GM21423 (cell line): ENCODE measurements at regions not wholly inside any gene's neighbourhood (a gene's known extent, or its start where the extent isn't known, plus 50 kb on each side); places are given as distances from the start of the nearest gene placed in this dataset.
"Not testable (repeated sequence)": the region's sequence is repeated elsewhere in the genome, so short reads cannot be mapped to it uniquely, and the experiment has no call there.

Source experiments
- ATAC-seq: cut with Tn5 transposase; IDR thresholded peaks from one replicate; pipeline ENCODE4 v1.9.1; 2021; ENCODE audit warnings: mild to moderate bottlenecking, moderate library complexity; ENCODE audit not compliant: unreplicated experiment

- no peak for ATAC-seq
Observed at GRCh38 chr1:30108186-30108585, 615.2 kb downstream of the MATN1 start.

DNA sequence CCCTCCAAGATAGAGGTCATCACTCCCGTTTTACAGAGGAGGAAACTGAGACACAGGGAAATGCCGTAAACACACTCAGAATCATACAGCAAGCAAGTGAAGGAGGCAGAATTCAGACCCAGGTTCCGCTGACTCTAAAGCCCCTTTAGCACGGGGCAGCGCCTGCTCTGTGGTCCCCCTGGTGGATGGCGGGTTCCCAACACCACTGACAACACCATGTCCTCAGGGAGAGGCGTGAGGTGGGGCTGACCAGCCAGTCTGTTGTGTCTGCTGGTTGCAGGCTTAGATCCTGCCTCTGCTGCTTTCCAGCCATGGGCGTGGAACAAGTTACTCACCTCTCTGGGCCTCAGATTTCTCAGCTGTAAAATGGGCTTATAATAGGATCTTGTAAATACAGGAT, 617.3 kb downstream of the MATN1 start:
- ATAC-seq, result no peak

DNA sequence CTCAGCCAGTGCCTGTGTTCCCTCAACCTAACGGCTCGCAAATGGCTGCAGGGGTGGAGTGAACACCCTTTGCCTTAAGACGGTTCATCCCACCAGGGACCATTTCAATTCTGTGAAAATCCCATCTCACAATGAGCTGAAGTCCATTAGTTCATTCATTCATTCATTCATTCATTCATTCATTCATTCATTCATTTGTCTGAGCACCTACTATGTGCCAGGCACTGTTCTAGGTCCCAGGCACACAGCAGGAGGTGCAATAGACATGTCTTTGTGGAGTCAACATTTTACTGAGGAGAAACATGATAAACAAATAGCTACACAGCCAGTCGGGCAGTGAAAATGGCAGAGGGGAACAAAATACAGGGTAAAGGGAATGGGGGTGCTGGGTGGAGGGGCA, 618.8 kb downstream of the MATN1 start:
- no peak for ATAC-seq

DNA sequence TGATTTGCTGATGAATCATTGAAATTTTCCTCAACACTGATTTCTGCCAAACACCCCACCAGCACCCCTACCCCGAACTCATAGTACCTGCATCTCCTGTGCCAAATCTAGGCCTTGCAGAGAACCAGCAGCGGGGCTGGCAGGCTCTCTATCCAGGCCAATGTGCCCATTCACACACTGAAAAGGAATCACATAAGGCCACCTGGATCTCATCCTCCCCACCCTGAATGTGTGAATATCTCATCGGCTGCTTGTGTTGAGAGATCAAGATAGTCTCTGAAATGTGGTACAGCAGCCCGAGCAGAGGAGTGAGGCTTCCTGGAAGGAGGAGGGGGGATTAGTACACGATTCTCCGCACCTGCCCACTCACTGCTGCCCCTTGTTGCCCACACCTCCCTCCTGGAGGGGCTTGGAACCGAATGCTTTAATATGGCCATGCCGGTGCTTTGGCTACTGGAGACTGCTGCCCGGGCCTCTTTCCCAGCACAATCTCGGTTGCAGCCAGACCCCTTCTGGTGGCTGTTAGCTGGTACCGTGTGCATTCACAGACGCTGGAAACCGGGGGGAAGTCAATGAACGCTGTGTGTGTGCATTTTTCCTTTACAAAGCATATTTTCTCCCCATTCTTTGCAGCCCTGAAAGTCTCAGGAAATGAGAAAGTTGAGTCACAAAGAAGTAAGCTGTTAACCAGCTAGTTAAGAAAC, 619.5 kb downstream of the MATN1 start:
- ATAC-seq, result no peak

DNA sequence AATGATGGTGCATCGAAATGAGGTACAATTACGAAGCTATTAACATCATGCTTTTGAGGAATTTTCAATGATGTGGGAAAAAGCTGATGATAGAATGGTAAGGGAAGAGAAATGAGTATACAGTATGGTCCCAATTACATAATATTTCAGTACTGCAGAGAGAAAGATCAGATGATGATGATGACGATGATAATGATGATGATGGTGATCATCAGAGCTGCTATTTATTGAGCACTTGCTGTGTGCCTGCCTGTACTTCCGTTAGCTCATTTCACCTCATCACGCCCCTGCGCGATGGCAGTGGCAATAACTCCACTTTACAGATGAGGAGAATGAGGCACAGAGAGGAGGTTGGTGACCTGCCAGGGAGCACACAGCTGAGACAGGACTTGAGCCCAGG, 620.8 kb downstream of the MATN1 start:
- ATAC-seq, result no peak

- no peak for ATAC-seq
Observed at GRCh38 chr1:30101487-30102227, 621.7 kb downstream of the MATN1 start.

- ATAC-seq, result no peak
Observed at GRCh38 chr1:30101016-30101415, 622.4 kb downstream of the MATN1 start.

DNA sequence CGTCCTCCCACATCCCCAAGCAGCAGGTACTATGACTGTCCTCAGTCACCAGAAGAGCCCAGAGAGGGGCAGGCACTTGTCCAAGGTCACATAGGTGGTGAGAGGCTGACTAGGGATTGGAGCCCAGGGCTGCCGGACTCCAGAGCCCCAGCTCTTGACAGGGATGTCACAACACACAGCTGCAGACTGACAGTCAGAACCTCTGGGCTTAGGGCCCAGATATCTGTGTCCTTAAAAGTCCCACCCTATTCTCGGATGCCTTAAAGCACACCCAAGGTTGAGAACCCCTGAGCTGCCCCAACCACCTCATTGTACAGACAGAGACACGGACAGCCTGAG, 622.9 kb downstream of the MATN1 start:
- ATAC-seq, result no peak

DNA sequence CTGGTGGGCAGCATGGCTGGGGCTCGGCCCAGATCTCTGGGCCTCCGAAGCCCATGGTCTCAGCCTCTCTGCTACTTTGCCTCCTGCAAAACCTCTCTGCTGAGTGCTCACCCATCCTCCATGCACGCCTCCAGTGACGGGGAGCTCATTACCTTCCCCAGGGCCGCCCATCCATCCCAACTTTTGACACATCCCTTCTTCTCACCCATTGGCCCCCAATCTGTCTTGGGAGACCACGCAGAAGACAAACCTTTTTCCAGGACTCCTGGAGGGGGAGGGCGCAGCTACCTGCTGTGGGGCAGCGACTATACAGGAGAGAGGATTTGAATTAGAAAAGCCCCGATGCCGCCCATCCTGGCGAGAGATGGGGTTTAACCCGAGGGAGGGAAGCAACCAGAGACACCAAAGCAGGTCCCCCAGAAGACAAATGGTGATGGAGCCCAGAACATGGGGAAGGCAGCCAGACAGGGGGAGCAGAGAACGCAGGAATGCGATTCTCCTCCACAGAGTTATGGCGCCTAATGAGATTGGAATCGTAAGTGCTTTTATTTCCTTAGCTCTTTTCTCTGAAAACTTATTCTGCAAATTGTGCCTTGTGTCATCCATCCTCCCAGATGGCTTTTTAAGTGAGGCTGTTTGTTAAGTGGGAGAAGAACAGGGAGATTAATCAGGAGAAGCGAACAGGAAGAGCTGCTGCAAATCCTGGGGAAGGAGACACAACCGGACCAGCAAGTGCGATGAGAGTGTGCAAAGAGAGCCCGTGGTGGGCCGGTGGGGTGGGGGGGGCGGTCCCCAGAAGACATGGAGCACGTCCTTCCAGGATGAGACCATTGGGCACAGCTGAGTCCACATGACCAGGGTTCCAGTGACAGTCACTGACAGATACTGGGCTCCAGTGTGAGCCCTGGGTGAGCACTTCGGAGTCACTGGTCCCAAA, 623.5 kb downstream of the MATN1 start:
- ATAC-seq, result no peak

DNA sequence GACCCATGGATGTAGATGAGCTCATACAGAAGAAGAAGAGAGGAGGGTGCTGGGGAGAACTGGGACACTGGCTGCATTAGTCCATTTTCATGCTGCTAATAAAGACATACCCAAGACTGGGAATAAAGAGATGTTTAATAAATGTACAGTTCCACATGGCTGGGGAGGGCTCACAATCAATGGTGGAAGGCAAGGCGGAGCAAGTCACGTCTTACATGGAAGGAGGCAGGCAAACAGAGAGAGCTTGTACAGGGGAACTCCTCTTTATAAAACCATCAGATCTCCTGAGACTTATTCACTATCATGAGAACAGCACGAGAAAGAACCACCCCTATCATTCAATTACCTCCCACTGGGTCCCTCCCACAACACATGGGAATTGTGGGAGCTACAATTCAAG, 625.5 kb downstream of the MATN1 start:
- ATAC-seq, result not testable (repeated sequence)

DNA sequence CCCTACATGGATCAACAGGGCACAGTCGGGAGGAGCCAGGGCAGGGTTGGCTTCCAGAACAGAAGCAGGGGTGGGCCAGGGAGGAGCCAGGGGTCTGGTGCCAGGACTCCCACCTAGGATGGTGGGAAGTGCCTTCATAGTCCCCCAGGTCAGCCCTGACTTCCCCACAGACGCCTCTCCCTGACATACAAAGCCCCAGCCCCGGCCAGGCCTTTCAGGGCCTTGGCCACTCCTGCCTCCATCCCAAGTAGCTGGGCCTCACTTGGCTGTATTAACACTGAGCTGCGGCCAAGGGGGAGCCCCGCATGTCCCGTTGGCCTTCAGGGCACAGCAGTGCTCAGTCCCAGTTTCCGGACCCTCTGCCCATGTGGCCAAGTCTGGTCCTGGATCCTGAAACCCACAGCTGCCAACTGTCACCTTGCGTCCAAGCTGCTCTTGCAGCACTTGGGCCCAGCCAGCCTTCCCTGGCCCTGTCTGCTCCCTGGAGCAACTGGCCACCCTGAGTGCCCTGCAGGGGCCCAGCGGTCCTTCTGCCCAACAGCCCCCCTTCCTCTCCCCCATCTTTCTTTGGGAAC, 627.8 kb downstream of the MATN1 start:
- no peak for ATAC-seq

GRCh38 chr1:30095051-30095450, 628.3 kb downstream of the MATN1 start:
- no peak for ATAC-seq

- no peak for ATAC-seq
Observed at GRCh38 chr1:30092051-30092858, 631.1 kb downstream of the MATN1 start.

DNA sequence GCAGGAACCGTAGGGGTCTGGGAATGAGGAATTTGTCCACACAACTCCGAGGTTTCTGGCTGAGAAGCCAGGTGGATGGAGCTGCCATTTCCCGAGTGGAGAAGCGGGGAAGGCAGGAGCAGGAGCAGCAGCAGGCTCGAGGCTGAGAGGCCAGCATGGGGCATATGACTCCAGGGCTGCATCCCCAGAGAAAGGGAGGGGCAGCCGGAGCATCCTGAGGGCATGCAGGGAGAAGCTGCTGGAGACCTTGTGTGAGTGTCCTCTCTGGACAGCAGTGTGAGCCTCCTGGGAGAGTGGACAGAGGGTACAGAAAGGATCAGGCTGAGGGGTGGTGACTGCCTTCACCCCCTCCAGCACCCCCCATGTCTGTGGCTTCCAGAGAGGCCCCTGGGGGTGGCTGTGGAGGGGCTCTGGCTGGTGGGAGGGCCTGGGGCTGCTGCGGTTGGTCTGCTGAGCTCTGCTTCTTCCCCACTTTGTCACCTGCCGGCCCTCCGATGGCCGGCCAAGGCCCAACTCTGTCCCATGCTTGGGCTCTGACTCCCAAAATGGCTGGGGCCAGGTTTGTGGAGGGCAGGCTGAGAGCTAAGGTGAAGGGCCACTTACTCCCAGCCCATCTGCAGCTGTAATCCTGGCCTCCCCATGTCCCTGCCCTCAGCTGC, 633.1 kb downstream of the MATN1 start:
- no peak for ATAC-seq

DNA sequence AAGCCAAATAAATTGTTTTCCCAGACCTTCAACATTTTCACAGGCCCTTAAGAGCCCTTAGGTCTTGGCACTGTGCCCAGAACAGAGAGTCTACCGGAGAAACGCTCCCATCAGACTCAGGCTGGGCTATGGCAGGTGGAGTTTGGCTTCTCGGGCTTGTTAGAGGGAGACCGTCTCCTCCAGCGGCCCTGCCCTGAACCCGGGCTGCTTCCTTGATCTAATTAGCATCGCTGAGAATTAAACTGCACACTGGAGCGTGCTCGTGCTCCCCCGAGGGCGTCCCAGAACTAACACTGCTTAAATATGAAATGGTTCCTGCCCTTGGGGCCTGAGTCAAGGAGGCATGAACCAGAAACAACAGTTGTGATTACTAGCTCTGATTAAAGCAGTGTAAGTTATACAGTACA, 634.4 kb downstream of the MATN1 start:
- ATAC-seq, result no peak

DNA sequence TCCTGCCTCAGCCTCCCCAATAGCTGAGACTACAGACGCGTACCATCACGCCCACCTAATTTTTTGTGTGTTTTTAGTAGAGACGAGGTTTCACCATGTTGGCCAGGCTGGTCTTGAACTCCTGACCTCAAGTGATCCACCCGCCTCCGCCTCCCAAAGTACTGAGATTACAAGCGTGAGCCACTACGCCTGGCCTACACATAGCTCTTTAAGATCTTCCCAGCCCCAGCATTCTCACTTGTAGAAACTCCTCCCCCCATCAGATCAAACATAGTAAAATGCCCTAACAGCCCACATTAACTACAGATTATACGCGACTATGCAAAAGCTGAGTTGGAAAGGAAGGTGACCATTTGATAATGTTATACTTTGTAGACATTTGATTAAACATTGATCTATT, 634.8 kb downstream of the MATN1 start:
- ATAC-seq, result no peak

- no peak for ATAC-seq
Observed at GRCh38 chr1:30087465-30087864, 635.9 kb downstream of the MATN1 start.

DNA sequence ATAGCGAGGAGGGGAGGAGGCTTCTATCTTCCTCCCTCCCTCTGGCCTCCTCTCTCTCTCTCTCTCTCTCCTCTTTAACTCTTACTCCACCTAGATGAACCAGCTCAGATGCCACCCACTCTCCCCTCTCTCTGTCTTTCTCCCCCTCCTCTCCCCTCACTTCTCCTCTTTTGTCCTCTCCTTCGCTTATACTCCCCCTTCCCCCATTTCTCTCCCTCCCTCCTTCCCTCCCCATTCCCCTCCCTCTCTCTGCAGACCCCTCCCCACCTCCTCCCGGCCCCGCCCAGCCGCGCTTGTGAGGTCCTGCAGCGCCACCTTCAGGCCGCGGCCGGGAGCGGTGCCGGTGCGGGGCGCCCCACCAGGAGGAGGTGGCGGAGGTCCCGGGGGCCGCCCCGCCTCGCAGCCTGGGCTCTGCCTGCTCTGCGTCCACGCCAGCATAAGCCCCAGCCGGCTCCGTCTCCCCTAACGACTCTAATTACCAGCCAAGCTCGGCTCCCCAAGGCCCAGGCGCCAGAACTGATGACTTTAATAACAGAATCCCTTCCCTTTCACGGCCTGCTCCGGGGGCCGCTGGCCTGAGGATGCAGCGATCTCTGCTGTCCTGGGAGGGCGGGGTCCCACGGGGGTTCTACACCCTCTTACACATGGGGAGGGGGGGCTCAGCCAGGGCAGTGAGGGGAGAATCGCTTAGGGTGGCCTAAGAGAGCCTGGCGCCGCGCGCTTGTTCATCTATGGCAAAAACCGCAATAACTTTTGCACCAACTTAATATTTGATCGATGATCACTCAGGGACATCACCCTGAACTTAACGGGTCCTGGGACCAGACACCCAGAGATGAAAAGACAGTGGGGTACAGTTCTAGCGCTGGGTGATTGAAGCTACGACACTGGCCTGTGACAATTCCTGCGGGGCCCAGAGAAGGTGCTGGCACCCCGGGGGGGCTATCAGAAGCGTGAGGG, 637.3 kb downstream of the MATN1 start:
- no peak for ATAC-seq
